ENCODE measurements at regions not wholly inside any gene's neighbourhood (a gene's known extent, or its start where the extent isn't known, plus 50 kb on each side); places are given as distances from the start of the nearest gene placed in this dataset.

DNA sequence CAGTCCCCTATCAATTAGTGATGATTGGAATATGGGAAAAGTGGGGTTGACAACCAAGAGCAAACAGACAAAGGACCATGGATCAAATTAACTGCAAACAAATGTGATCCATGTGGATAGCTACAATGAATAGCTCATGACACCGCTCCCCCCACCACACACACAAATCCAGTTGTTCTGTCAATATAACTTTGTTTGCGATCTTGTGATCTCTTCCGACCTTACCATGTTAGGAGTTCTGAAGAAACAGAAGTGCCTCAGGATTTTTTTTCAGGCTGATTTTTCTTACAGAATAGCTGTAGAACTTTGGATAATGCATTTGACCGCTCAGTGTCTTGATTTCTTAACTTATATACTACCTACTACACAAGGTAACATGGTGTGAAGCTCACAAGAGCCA, 116.6 kb downstream of the SH2D1A start:
- no peak for TF ChIP-seq HOXA7 (CRISPR knock-in tag; IDR thresholded peaks at IDR 0.05)
- TF ChIP-seq NR3C1 (IDR thresholded peaks at IDR 0.05), result no peak
- no peak for TF ChIP-seq MAZ (IDR thresholded peaks at IDR 0.05; ENCODE audit: borderline replicate concordance, low read depth, low read length)
- no peak for TF ChIP-seq TFCP2L1 (CRISPR knock-in tag; IDR thresholded peaks at IDR 0.05)
- no peak for TF ChIP-seq RFX5 (IDR thresholded peaks at IDR 0.05)
- TF ChIP-seq FOSB (CRISPR knock-in tag; IDR thresholded peaks at IDR 0.05), result no peak
- TF ChIP-seq RCOR1 (IDR thresholded peaks at IDR 0.05; ENCODE audit: low read depth, low read length), result no peak
- no peak for TF ChIP-seq SREBF2 (IDR thresholded peaks at IDR 0.05)
- TF ChIP-seq, protein P1, sequence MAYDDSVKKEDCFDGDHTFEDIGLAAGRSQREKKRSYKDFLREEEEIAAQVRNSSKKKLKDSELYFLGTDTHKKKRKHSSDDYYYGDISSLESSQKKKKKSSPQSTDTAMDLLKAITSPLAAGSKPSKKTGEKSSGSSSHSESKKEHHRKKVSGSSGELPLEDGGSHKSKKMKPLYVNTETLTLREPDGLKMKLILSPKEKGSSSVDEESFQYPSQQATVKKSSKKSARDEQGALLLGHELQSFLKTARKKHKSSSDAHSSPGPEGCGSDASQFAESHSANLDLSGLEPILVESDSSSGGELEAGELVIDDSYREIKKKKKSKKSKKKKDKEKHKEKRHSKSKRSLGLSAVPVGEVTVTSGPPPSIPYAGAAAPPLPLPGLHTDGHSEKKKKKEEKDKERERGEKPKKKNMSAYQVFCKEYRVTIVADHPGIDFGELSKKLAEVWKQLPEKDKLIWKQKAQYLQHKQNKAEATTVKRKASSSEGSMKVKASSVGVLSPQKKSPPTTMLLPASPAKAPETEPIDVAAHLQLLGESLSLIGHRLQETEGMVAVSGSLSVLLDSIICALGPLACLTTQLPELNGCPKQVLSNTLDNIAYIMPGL (CRISPR knock-in tag; IDR thresholded peaks at IDR 0.05; ENCODE audit: borderline replicate concordance), result no peak
- TF ChIP-seq, protein P2, sequence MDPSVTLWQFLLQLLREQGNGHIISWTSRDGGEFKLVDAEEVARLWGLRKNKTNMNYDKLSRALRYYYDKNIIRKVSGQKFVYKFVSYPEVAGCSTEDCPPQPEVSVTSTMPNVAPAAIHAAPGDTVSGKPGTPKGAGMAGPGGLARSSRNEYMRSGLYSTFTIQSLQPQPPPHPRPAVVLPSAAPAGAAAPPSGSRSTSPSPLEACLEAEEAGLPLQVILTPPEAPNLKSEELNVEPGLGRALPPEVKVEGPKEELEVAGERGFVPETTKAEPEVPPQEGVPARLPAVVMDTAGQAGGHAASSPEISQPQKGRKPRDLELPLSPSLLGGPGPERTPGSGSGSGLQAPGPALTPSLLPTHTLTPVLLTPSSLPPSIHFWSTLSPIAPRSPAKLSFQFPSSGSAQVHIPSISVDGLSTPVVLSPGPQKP (IDR thresholded peaks at IDR 0.05; ENCODE audit: low read depth, low read length), result no peak
- no peak for TF ChIP-seq FOSL2 (IDR thresholded peaks at IDR 0.05)
- no peak for TF ChIP-seq FOSL2 (CRISPR knock-in tag; IDR thresholded peaks at IDR 0.05)
- TF ChIP-seq, protein P3, sequence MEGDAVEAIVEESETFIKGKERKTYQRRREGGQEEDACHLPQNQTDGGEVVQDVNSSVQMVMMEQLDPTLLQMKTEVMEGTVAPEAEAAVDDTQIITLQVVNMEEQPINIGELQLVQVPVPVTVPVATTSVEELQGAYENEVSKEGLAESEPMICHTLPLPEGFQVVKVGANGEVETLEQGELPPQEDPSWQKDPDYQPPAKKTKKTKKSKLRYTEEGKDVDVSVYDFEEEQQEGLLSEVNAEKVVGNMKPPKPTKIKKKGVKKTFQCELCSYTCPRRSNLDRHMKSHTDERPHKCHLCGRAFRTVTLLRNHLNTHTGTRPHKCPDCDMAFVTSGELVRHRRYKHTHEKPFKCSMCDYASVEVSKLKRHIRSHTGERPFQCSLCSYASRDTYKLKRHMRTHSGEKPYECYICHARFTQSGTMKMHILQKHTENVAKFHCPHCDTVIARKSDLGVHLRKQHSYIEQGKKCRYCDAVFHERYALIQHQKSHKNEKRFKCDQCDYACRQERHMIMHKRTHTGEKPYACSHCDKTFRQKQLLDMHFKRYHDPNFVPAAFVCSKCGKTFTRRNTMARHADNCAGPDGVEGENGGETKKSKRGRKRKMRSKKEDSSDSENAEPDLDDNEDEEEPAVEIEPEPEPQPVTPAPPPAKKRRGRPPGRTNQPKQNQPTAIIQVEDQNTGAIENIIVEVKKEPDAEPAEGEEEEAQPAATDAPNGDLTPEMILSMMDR (IDR thresholded peaks at IDR 0.05), result no peak
- TF ChIP-seq RNF2 (IDR thresholded peaks at IDR 0.05; ENCODE audit: borderline replicate concordance, low read depth), result no peak
- CTCF ChIA-PET, result interaction anchor here (0.7 to 1.5 kb wide), 2 partner anchors 17 to 501 kb away, joined by 3 to 4 read pairs; partner anchors contain the start of gene TENM1
- WGBS (ENCODE audit: missing lambda C conversion rate), result 44% methylated on average over 4 of the region's 4 CpGs
- no peak for FAIRE-seq
- ATAC-seq, result no peak
- Histone ChIP-seq H3K4me3 (no peak overlapping the region), H3K4me2 (no peak overlapping the region), H3K4me1 (no peaks in the 10 kb centered on the region), H3K9me3 (no peaks in the 10 kb centered on the region), H3K27ac (no peak overlapping the region)
- POLR2A ChIA-PET, result no interaction called here
- DNase-seq (ENCODE audit: low read depth in 1 of 2, low spot score in 1 of 2), result no peak

DNA sequence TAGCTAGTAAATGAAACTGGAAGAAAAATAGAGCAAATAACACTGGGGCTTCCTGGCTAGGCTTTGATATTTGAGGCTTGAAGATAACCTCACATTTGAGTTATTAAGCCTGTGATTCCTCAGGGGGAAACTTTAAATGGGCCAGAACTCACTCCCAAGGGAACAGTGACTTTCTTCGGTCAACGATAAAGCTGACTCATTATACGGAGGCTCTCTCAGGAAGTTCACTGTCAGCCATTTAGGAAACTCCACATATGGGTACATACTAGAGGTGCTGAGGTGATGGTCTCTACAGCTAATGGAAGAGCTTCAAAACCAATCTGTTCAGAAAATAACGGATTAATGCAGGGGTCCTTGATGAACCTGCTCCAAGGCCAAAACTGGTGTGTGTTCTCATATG, 120.8 kb downstream of the SH2D1A start:
- CTCF ChIA-PET, result no interaction called here
- POLR2A ChIA-PET, result no interaction called here

More for the DNA sequence above, 120.8 kb downstream of the SH2D1A start:
- TF ChIP-seq, protein P4, sequence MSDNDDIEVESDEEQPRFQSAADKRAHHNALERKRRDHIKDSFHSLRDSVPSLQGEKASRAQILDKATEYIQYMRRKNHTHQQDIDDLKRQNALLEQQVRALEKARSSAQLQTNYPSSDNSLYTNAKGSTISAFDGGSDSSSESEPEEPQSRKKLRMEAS (IDR thresholded peaks at IDR 0.05), result no peak
- TF ChIP-seq SREBF2 (IDR thresholded peaks at IDR 0.05), result no peak
- no peak for TF ChIP-seq CEBPB (IDR thresholded peaks at IDR 0.05)
- TF ChIP-seq, protein P5, sequence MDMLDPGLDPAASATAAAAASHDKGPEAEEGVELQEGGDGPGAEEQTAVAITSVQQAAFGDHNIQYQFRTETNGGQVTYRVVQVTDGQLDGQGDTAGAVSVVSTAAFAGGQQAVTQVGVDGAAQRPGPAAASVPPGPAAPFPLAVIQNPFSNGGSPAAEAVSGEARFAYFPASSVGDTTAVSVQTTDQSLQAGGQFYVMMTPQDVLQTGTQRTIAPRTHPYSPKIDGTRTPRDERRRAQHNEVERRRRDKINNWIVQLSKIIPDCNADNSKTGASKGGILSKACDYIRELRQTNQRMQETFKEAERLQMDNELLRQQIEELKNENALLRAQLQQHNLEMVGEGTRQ (IDR thresholded peaks at IDR 0.05), result no peak
- TF ChIP-seq, protein P6, sequence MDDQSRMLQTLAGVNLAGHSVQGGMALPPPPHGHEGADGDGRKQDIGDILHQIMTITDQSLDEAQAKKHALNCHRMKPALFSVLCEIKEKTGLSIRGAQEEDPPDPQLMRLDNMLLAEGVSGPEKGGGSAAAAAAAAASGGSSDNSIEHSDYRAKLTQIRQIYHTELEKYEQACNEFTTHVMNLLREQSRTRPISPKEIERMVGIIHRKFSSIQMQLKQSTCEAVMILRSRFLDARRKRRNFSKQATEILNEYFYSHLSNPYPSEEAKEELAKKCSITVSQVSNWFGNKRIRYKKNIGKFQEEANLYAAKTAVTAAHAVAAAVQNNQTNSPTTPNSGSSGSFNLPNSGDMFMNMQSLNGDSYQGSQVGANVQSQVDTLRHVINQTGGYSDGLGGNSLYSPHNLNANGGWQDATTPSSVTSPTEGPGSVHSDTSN (IDR thresholded peaks at IDR 0.05), result no peak
- TF ChIP-seq EHF (CRISPR knock-in tag; IDR thresholded peaks at IDR 0.05), result no peak
- TF ChIP-seq, protein P7, sequence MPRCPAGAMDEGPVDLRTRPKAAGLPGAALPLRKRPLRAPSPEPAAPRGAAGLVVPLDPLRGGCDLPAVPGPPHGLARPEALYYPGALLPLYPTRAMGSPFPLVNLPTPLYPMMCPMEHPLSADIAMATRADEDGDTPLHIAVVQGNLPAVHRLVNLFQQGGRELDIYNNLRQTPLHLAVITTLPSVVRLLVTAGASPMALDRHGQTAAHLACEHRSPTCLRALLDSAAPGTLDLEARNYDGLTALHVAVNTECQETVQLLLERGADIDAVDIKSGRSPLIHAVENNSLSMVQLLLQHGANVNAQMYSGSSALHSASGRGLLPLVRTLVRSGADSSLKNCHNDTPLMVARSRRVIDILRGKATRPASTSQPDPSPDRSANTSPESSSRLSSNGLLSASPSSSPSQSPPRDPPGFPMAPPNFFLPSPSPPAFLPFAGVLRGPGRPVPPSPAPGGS (IDR thresholded peaks at IDR 0.05), result no peak
- Histone ChIP-seq H3K4me1 (no peaks in the 10 kb centered on the region), H3K27ac (no peak overlapping the region), H3K4me3 (no peak overlapping the region), H3K9me3 (no peaks in the 10 kb centered on the region), H3K4me2 (no peak overlapping the region)
- ATAC-seq (no peak), FAIRE-seq (no peak), DNase-seq (ENCODE audit: low read depth in 1 of 2, low spot score in 1 of 2) (no peak)
- 48% methylated on average over 4 of the region's 4 CpGs for WGBS (ENCODE audit: missing lambda C conversion rate)

Measured in A549 (cell line).